COLO668 (cell line): ENCODE measurements at regions not wholly inside any gene's neighbourhood (a gene's known extent, or its start where the extent isn't known, plus 50 kb on each side); places are given as distances from the start of the nearest gene placed in this dataset.

Source experiments
- DNase-seq: peaks from one replicate; lab custom pipeline; 2025; ENCODE audit not compliant: unreplicated experiment; lab: John Stamatoyannopoulos, UW

DNA sequence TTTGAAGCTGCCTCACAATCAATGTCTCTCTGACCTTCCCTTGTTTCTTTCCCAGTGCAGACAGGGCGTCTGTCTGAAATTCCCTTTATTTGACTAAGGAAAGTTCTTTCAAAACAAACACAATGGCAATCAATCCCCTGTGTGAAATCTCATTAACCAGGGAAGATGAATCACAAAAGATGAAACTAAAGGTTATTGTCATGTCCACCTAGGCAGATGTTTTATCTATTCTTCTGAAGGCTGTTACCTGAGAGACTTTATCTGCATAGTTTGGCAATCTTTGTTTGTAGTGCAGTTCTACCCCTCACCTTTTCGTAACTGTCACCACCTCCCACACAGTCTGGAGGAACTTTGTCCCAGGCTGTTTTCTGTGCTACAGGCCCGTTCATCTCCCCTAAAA is 217.5 kb upstream of the RIOK2 start:
- no peak for DNase-seq

- no peak for DNase-seq
Measured at GRCh38 chr5:97405941-97406340, 222.9 kb upstream of the RIOK2 start.

GRCh38 chr5:97406946-97407676 is 224.1 kb upstream of the RIOK2 start:
- no peak for DNase-seq

DNA sequence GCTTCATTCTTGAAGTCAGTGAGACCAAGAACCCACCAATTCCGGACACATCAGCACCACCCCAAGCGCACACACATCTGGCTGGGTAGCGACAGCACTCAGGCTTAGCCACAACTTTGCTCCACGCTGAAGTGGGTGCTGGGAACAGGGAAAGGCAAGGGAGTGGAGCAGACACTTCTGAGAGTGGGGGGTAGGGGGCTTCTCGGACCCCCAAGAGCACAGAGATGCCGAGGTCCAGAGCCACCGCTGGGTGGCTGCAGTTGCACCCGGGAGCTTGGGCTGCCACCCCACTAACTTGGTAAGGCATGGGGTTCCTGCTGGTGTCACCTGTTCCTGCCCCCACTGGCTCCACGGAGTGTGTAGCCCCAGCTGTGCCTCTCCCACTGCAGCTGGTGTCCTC is 225.3 kb upstream of the RIOK2 start:
- no peak for DNase-seq

DNA sequence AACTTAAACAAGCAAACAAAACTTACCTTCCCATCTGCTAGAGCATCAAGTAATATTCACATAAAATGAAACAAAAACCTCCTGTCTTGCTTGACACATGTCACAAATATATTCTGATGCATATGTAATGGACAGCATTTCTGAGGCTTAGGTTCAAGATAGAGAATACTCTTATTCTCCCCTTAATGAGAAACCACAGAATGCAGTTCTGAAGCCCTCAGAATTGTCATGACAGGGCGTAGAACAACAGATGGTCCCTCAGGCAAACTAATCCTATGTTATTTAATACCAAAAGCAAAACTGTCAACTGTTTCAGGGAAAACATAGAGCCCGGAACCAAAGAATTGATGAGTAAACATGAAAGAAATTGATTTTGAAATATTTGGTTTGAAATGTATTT is 229.9 kb upstream of the RIOK2 start:
- no peak for DNase-seq

- no peak for DNase-seq
Measured at GRCh38 chr5:97417986-97418385, 234.9 kb upstream of the RIOK2 start.

DNA sequence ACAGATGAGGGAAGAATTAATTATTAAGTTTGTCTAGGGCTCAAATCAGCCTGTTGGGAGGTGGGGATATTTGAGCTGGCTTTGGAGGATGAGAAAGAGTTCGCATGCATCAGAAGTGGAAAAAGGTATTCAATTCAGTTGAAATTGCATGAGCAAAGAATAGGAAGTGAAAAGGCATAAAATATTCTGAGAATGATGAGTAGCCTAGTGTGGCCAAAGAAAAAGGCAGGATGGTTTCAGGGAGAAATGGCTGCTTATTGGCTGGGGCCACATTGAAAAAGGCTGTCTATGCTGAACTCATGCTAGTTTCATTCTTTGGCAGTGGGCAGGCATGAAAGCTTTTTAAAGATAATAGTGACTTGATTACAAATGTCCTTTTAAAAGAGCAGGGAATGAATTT is 235.4 kb upstream of the RIOK2 start:
- no peak for DNase-seq

GRCh38 chr5:97420646-97421045 is 237.6 kb upstream of the RIOK2 start:
- no peak for DNase-seq

- DNase-seq = no peak
Measured at GRCh38 chr5:97422678-97423077, 239.6 kb upstream of the RIOK2 start.

GRCh38 chr5:97425511-97425910 is 242.5 kb upstream of the RIOK2 start:
- no peak for DNase-seq

GRCh38 chr5:97427235-97427634 is 244.2 kb upstream of the RIOK2 start:
- no peak for DNase-seq

DNA sequence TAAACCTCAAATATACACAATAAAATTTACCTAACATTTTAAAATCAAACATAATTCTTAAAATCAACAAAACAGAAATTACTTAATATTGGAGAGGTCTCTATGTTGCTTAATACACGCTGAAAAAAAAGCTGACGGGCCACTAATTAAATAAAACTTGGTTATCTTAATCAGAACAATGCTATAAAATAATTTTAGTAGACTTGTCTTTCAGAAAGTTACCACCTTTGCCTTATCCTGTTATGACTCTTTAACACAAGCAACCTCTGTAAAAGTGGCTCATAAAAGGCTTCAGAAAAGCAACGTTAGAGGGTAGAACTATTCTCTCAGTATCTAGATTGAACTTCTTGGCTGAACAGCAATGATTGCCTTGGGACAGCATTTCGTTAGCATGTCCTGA is 251.0 kb upstream of the RIOK2 start:
- no peak for DNase-seq

GRCh38 chr5:97436405-97436804 is 253.4 kb upstream of the RIOK2 start:
- no peak for DNase-seq

DNA sequence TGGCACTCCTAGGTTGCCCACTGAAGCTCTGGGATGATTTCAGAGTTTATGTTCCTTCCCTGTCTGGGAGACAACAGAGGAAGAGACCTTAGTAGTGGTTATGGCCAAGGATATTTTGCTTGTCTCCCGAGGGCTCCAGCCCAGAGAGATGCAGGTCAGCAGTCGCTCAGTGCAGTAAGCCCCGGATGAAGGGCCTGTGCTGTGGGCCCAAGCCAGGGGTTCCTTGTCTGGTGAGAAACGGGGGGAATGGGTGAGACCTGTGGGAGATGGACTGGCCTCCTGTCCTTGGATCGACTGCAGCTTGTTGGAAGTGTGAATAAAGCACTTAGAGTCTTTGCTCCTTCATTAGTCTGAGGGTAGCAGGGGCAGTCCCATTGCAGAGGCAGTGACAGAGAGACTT is 260.7 kb upstream of the RIOK2 start:
- DNase-seq = no peak

DNA sequence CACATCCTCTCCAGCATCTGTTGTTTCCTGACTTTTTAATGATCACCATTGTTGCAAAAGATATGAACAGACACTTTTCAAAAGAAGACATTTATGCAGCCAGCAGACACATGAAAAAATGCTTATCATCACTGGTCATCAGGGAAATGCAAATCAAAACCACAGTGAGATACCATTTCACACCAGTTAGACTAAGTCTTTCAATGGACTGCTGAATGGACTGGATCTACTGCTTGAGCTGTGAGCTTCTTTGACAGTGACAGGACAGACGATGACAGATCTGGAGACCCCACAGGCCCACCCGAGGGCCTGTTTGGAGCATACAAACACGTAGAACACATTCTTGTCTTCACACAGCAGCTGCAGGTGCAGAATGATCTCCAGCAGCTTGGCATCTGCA is 266.1 kb upstream of the RIOK2 start:
- DNase-seq = no peak

DNA sequence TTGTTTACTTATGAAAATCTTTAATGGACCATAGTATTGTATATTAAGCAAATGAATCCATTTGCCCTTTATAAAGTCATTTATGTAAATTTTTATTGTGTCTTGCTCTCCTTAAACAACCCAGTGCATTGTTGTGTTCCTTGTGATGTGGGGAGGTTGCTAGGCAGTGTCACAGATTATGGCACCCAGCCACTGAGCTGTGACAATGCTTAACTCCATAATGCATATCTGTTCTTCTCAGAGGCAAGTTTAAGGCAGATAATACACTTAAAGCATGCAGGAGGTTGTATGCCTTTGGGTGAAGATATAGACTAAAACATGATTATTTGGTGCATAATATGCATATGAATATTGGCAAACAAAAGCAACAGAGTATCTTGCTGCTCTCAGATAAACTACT is 269.6 kb upstream of the RIOK2 start:
- no peak for DNase-seq

DNA sequence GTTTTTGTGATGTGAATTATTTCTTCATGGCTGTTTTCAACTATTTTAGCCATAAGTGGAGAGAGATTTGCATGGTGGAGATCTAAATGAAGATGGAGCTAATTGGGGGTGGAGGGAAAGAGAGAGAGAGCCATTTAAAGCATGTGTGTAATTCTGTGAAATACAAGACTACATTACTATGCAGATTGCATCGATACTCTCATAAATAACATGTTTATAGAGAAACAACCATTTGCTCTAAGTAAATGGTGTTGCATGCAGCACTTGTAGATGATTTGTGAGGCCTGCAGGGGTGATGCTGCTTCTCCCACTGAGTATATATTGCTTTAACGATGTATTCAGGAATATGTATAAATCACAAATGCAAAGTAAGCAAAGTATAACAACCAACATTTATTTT is 270.2 kb upstream of the RIOK2 start:
- DNase-seq = no peak

DNA sequence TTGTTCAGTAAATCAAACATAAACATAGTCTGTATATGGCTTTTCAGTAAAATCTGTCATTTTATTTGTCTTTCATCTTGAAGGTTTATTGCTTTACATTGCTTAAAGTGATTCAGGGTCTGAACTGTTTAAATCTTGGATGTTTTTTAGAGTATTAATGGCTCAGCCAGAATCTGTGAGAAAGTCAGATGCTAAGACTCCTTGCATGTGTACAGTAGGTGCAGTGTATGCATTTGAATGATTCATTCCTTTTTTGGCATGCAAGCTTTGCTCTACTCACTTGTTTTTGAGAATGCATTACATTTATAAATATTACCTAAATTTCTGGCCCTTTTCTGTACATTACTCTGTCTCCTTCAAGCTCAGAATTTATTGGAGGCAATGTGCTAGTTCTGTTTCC is 271.0 kb upstream of the RIOK2 start:
- no peak for DNase-seq

GRCh38 chr5:97455996-97456395 is 272.9 kb upstream of the RIOK2 start:
- DNase-seq = no peak

DNA sequence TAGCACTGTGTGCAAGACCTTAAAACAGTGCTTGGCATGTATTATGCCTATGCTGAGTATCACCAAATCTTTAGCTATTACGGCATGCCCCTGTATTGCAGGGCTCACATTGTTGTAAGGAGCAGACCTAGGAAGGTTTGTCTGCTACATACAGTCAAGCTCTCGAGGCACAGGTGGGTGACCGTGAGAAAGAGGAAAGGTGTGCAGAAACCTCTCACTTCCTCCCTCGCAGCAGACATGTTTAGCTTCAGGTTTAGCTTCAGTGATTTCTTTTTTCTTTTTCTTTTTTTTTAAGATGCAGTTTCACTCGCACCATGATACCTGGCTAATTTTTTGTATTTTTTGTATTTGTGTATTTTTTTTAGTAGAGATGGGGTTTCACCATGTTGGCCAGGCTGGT is 275.8 kb upstream of the RIOK2 start:
- DNase-seq = no peak

DNA sequence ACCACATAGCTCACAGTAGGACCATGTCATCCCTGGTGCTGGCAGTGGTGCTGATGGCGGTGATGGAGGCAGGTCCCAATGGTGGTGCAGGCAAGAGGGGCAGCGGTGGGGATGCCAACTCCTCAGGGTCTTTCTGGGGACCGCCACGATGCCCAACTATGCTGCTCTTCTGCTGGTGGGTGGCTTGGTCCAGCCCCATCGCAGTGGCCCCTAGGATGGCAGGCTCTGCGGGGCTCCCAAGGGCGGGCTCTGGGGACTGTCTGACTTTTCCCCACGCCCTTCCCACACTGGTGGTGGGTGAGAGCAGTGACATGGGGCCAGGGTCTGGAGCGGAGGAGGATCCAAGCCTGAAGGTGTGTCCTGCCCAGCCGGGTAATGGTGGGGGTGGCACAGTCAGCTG is 288.9 kb upstream of the RIOK2 start:
- DNase-seq = no peak

DNA sequence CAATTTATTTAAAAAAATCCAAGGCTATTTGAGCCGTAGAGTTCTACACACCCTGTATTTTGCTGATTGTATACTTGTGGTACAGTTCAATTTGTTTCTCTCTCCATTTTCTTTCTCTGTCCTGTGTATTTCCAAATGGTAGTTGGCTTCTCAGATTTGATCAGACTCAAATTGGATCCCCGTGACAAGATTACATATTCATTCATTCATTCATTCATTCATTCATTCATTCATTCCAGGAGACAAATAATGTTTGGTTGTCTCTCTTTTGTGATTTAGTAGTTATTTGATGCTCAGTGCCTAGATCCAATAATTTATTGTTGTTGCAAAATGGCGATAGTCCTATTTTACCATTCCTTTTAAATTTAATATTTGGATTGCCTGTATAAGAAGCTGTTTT is 292.8 kb upstream of the RIOK2 start:
- no peak for DNase-seq

GRCh38 chr5:97476852-97477534 is 293.9 kb upstream of the RIOK2 start:
- DNase-seq = no peak
